ENCODE measurements at regions not wholly inside any gene's neighbourhood (a gene's known extent, or its start where the extent isn't known, plus 50 kb on each side); places are given as distances from the start of the nearest gene placed in this dataset.
"Not testable (repeated sequence)": the region's sequence is repeated elsewhere in the genome, so short reads cannot be mapped to it uniquely, and the experiment has no call there.

DNA sequence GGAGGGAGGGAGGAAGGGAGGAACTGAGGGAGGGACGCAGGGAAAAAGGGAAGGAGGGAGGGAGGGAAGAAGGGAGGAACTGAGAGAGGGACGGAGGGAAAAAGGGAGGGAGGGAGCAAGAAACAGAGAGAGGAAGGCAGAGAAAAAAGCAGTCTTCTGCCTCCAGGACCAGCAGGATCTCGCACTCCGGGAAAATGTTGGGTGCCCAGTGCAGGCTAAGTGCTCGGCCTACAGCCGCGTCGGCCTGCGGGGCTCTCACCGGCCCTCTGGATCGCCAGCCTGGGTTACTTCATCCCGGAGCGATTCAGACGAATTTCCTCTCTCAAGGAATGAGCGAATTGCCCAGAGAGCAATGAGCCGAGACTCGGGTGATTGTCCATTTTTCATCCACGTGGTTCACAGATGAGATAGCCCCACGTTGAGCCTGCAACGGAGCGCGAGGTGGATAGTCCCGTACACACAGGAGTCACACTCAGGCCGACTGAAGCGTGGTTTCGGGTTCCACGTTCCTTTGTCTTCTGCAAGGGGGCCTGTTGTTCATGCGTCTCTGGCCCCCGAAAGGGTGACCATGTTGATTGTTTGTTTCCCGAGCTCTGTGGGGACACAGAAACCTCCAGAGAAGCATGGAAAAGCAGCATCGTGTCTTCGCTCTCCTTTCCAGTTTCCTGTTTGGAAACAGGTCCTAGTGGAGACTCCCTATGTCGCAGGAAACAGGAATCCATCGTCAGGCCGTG is 1937.1 kb upstream of the DEFB115 start:
- not testable (repeated sequence) for DNase-seq (ENCODE audit: low spot score)

DNA sequence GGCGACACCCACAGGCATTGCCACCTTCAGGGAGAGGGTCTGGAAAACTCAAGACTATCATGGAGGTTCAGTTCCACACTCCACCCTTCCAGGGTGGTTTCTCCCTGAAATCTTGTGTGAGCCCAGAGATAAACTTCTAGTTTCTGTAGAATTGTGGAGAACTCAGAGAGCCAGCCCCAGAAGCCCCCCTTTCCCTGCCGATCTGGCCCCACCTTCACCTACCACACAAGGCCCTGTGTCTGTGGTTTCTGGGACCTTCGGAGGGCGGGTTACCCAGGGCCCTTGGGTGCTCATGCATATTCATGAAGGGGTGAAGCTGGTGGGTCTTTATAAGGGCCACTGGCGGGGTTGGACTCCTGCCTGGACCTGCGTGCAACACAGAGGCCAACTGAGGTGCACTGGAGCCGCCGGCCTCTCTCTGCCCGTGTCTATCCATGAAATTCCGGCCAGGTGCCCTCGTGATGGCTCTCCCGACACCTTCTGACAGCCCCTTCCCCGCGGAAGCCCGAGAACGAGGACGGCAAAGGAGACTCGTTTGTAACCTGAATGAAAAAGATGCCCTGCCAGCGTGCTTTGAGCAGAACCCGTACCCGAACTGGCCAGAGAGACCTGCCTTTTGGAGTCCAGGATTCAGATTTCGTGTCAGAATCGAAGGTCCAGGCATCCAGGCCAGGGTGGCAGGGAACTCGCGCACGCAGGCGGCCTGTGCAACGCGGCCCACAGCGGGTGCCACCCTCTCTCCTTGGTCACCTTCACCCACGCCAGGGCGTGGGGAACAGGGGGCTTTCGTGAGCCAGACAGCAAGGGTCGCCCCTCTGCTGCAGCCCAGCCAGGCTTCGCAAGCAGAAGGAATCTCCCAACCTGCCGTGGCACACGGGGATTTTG is 1933.6 kb upstream of the DEFB115 start:
- DNase-seq (ENCODE audit: low spot score), result not testable (repeated sequence)

- DNase-seq (ENCODE audit: low spot score), result not testable (repeated sequence)
Measured at GRCh38 chr20:29324516-29325303, 1932.8 kb upstream of the DEFB115 start.

DNA sequence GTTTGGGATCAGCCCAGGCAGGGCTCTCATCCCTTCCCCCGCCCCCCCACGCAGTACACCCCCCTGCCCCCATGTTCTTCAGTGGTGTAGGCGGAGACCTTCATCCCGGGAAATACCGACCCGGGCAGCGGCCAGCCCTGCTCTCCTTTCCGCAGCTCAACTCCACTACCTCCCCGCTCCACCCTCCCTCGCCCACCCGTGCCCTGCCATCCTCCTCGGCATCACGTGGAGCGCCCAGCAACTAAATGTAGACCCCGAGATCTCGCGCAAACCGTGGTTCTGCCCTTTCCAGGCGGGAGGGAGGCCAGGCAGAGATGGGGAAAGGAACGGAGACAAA is 1932.2 kb upstream of the DEFB115 start:
- no peak for DNase-seq (ENCODE audit: low spot score)

- DNase-seq (ENCODE audit: low spot score), result not testable (repeated sequence)
Measured at GRCh38 chr20:29325781-29326180, 1931.7 kb upstream of the DEFB115 start.

GRCh38 chr20:29326376-29327070 is 1930.9 kb upstream of the DEFB115 start:
- DNase-seq (ENCODE audit: low spot score), result no peak

DNA sequence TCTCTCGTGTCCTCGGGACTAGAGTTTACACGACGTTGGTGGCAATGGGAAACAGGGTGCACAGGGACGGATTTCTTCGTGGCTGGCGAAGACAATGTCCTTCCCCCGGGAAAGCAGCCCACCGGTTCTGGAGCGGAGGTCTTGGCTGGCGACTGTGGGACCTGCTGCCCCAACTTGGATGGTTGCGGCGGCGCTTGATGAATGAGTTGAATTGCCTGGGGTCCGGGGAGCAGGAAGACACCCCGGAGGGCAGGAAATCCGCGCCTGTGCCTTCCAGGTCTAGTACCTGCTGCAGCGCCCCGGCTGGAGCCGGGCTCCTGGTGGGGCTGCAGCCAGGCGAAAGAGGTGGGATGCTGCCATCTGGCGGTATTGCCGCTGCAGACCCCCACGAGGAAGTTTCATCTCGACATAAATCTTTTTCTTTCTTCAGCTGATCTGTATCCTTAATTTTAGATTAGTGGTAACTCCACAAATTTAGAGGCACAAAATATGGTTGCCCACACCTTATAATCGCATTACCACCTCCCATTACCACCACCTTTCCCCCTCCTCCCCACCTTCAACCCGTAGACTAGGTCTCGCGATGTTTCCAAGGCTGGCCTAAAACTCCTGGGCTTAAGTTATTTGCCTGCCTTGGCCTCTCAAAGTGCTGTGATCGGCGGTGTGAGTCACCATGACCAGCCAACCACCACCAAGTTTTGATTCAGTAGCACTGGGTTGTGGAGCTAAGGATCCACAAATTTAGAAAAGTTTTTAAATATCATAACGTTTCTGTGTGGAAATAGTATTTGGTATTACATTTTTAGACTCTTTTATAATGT is 1929.7 kb upstream of the DEFB115 start:
- peak; percentile 18 for DNase-seq (ENCODE audit: low spot score)

DNA sequence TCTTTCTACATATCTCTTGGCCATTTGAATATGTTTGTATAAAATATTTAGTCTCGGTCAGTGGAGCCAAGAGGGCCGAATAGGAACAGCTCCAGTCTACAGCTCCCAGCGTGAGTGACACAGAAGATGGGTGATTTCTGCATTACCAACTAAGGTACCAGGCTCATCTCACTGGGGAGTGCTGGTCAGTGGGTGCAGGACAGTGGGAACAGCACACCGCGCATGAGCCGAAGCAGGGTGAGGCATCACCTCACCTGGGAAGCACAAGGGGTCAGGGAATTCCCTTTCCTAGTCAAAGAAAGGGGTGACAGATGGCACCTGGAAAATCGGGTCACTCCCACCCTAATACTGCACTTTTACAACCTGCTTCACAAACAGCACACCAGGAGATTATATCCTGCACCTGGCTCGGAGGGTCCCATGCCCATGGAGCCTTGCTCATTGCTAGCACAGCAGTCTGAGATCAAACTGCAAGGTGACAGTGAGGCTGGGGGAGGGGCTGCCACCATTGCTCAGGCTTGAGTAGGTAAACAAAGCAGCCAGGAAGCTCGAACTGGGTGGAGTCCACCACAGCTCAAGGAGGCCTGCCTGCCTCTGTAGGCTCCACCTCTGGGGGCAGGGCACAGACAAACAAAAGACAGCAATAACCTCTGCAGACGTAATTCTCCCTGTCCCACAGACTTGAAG is 1926.9 kb upstream of the DEFB115 start:
- DNase-seq (ENCODE audit: low spot score), result not testable (repeated sequence)

DNA sequence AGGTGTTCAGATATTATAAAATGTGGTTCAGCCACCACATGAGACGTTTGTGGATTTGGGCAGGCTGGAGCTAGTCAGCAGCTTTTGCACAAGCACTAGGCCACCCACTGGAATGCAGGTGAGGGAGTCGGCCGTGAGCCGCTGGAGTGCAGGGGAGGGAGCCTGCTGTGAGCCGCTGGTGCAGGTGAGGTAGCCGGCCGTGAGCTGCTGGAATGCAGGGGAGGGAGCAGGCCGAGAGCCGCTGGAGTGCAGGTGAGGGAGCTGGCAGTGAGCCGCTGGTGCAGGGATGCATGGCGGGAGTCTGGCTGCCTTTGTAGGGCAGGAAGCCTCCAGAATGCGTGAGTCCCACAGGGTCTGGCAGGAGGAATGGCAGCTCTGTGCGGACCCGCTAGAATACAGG is 1907.6 kb upstream of the DEFB115 start:
- DNase-seq (ENCODE audit: low spot score), result no peak

- not testable (repeated sequence) for DNase-seq (ENCODE audit: low spot score)
Measured at GRCh38 chr20:29375937-29376336, 1881.5 kb upstream of the DEFB115 start.

DNA sequence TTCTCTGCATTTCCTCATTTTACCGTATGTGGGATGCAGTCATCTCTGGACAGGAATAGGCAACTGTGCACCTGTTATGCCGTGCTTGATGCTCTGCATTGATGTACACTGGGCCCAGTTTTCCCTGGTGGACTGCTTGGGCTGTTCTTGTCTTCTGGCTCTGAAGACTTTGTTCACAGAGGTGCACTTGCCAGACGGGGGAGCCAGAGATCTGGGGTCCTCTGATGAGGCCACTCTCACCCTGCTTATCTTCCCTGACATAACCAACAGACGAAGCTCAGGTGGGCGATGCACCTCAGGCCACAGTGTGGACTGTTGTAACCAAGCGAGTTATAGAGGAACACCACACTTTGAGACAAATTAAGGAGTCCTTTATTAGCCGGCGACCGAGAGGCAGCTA is 1864.6 kb upstream of the DEFB115 start:
- DNase-seq (ENCODE audit: low spot score), result not testable (repeated sequence)

GRCh38 chr20:29408034-29408695 is 1849.3 kb upstream of the DEFB115 start:
- DNase-seq (ENCODE audit: low spot score), result no peak

- not testable (repeated sequence) for DNase-seq (ENCODE audit: low spot score)
Measured at GRCh38 chr20:29408707-29409106, 1848.8 kb upstream of the DEFB115 start.

GRCh38 chr20:29409160-29409689 is 1848.2 kb upstream of the DEFB115 start:
- not testable (repeated sequence) for DNase-seq (ENCODE audit: low spot score)

- no peak for DNase-seq (ENCODE audit: low spot score)
Measured at GRCh38 chr20:29409833-29410805, 1847.3 kb upstream of the DEFB115 start.

- DNase-seq (ENCODE audit: low spot score), result no peak
Measured at GRCh38 chr20:29410806-29411457, 1846.5 kb upstream of the DEFB115 start.

DNA sequence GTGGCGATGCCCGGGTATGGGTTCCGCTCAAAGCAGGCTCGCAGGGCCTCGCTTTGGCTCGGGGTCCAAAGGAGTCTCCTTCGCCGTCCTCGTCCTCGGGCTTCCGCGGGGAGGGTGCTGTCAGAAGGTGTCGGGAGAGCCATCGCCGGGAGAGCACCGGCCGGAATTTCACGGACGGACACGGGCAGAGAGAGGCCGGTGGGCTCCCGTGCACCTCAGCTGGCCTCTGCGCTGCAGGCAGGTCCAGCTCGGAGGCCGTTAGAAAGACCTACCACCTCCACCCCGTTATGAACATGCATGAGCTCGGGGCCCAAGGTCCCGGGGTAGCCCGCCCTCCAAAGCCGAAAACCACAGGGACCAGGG is 1846.0 kb upstream of the DEFB115 start:
- DNase-seq (ENCODE audit: low spot score), result not testable (repeated sequence)

GRCh38 chr20:29419378-29419777 is 1838.1 kb upstream of the DEFB115 start:
- no peak for DNase-seq (ENCODE audit: low spot score)
